ENCODE measurements at regions not wholly inside any gene's neighbourhood (a gene's known extent, or its start where the extent isn't known, plus 50 kb on each side); places are given as distances from the start of the nearest gene placed in this dataset.

DNA sequence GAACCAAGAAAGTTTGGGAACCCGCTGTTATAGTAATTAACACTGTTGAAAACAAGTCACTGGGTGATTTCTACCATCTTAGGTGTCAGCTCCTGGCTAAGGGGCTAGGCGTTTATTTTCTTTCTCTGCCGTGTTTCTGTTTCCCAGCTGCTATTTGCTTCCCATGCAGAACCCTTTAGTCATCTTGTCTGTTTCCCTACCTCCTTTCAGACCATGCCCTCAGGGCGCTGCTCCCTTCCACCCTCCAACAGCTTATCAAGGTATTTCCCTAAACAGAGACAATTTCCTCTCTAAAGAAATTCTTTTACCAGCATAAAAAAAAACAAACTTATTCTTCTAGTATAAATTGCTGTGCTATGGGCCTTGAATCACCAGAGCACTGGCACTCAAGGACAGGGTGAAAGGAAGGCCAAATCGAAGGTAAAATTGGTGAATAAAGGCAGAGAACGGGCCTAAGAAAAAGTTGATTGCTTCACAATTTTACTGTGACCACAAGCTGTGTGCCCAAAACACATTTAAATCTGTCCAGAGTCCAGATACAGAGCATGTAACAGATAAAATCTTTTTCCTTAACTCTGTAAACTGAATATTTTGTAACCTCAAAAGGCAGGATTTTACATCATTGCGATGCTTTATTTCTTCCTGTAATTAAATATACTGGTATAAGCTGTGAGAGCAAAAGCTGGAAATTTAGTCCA is 319.2 kb downstream of the ZNF621 start:
- TF ChIP-seq, protein P1, sequence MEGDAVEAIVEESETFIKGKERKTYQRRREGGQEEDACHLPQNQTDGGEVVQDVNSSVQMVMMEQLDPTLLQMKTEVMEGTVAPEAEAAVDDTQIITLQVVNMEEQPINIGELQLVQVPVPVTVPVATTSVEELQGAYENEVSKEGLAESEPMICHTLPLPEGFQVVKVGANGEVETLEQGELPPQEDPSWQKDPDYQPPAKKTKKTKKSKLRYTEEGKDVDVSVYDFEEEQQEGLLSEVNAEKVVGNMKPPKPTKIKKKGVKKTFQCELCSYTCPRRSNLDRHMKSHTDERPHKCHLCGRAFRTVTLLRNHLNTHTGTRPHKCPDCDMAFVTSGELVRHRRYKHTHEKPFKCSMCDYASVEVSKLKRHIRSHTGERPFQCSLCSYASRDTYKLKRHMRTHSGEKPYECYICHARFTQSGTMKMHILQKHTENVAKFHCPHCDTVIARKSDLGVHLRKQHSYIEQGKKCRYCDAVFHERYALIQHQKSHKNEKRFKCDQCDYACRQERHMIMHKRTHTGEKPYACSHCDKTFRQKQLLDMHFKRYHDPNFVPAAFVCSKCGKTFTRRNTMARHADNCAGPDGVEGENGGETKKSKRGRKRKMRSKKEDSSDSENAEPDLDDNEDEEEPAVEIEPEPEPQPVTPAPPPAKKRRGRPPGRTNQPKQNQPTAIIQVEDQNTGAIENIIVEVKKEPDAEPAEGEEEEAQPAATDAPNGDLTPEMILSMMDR (IDR thresholded peaks at IDR 0.05; ENCODE audit: low read depth, low read length, missing control alignments): no peak
- H3K36me3 ChIP-seq (replicated peaks): no peaks in the 10 kb centered on the region
- no peak for DNase-seq
- in situ Hi-C loops (cut with HindIII; ENCODE audit: low pct_ligation_motif_present, low sequenced_read_pairs): no loop called here
- H3K27ac ChIP-seq: no peak overlapping the region
- H3K27me3 ChIP-seq (replicated peaks): no peaks in the 10 kb centered on the region
- no peak overlapping the region for H3K4me3 ChIP-seq (ENCODE audit: low read depth, low read length)

DNA sequence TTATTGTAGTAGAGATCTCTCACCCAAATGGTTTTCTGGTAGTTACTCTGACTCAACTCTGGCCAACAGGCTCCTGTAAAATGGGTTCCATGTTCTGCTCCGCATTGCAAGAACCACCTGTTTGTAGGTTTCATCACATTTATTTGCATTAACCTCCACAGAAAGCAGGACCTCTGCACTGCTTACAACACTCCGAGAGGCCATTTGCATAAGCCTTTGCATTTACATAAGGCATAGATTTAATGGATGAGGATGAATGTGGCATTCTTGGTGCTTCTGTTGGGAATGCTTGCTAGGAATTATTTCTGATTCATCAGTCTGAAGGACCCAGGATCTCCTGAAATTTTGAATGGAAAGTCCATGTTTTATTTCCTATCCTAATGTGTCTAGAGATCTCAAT is 320.1 kb downstream of the ZNF621 start:
- no peak overlapping the region for H3K27ac ChIP-seq
- no peak for DNase-seq
- H3K36me3 ChIP-seq (replicated peaks): no peaks in the 10 kb centered on the region
- in situ Hi-C loops (cut with HindIII; ENCODE audit: low pct_ligation_motif_present, low sequenced_read_pairs): no loop called here
- no peaks in the 10 kb centered on the region for H3K27me3 ChIP-seq (replicated peaks)
- TF ChIP-seq, protein P1 (IDR thresholded peaks at IDR 0.05; ENCODE audit: low read depth, low read length, missing control alignments): no peak
- H3K4me3 ChIP-seq (ENCODE audit: low read depth, low read length): no peak overlapping the region

DNA sequence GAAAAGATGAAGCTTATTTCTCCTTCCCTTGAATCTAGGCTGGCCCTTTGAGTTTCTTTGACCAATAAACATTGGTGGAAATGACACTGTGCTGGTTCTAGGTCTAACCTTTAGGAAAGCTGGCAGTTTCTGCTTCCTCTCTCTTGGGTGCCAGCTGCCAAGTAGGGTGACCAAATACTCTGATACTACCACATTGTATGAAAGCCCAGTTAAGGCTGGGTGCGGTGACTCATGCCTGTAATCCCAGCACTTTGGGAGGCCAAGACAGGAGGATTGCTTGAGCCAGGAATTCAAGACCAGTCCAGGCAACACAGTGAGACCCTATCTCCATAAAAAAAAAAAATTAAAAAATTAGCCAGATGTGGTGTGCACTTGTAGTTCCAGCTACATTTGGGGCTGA is 320.7 kb downstream of the ZNF621 start:
- Histone ChIP-seq H3K27ac (no peak overlapping the region), H3K36me3 (replicated peaks) (no peaks in the 10 kb centered on the region), H3K4me3 (ENCODE audit: low read depth, low read length) (no peak overlapping the region), H3K27me3 (replicated peaks) (no peaks in the 10 kb centered on the region)
- in situ Hi-C loops (cut with HindIII; ENCODE audit: low pct_ligation_motif_present, low sequenced_read_pairs): no loop called here
- DNase-seq: no peak
- TF ChIP-seq, protein P1 (IDR thresholded peaks at IDR 0.05; ENCODE audit: low read depth, low read length, missing control alignments): no peak

DNA sequence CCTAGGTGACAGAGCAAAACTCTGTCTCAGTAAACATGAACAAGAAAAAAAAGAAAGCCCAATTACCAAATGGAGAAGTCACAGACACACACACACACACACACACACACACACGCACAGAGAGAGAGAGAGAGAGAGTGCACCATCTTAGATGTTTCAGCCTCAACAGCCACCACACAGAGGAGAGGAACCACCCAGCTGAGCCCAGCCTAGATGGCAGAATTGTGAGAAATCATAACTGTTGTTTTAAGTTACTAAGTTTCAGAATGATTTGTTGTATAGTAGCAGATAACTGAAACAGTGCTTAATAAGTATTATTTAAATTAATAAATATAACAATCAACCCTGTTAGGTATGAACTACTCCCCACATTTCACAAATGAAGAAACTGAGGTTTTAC is 321.2 kb downstream of the ZNF621 start:
- in situ Hi-C loops (cut with HindIII; ENCODE audit: low pct_ligation_motif_present, low sequenced_read_pairs): no loop called here
- TF ChIP-seq, protein P1 (IDR thresholded peaks at IDR 0.05; ENCODE audit: low read depth, low read length, missing control alignments): no peak
- Histone ChIP-seq H3K27me3 (replicated peaks) (no peaks in the 10 kb centered on the region), H3K4me3 (ENCODE audit: low read depth, low read length) (no peak overlapping the region), H3K27ac (no peak overlapping the region), H3K36me3 (replicated peaks) (no peaks in the 10 kb centered on the region)
- no peak for DNase-seq

DNA sequence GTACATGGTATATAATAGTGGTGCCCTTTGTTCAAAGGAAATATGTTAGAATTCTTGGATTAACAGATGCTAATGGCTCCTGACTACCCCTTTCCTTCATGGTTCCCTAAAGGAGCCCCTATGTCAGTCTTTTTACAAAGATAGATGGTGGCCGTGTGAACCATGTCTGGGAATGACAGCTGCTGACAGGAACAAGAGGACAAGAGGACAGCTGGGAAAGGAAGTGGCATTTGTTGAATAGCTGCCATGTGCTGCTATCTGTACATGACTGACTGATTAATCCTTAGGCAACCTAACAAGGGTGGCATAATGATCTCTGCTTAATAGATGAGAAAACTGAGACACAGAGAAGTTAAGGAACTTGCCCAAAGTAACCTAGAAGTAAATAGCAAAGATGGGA is 321.7 kb downstream of the ZNF621 start:
- Histone ChIP-seq H3K27ac (no peak overlapping the region), H3K4me3 (ENCODE audit: low read depth, low read length) (no peak overlapping the region), H3K27me3 (replicated peaks) (no peaks in the 10 kb centered on the region), H3K36me3 (replicated peaks) (no peaks in the 10 kb centered on the region)
- DNase-seq: no peak
- in situ Hi-C loops (cut with HindIII; ENCODE audit: low pct_ligation_motif_present, low sequenced_read_pairs): no loop called here
- TF ChIP-seq, protein P1 (IDR thresholded peaks at IDR 0.05; ENCODE audit: low read depth, low read length, missing control alignments): no peak

DNA sequence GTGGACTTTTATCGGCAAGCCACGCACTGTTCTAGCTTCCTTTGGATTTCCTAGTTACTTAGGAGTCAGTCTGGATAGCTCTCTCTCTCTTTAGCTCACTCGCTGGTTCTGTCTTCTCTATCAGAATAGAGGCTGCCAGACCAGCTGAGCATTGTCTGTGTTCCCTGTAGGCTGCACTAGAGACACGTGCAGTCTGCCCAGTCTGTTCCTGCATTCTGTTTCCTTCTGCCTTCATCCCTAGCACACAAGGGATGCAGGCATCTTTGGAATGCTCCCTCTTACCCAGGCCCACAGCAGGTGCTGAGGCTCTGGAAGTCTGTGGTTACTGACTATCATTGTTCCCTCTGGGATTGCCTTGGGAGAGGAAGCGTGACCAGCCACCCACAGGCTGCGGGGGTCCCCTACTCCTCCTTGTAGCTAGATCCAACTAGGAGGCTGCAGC is 322.8 kb downstream of the ZNF621 start:
- TF ChIP-seq, protein P1 (IDR thresholded peaks at IDR 0.05; ENCODE audit: low read depth, low read length, missing control alignments): peak; percentile 49
- DNase-seq: peak; percentile 42

More for the DNA sequence above, 322.8 kb downstream of the ZNF621 start:
- no peaks in the 10 kb centered on the region for H3K36me3 ChIP-seq (replicated peaks)
- no peaks in the 10 kb centered on the region for H3K27me3 ChIP-seq (replicated peaks)
- no peak overlapping the region for H3K4me3 ChIP-seq (ENCODE audit: low read depth, low read length)
- no peak overlapping the region for H3K27ac ChIP-seq
- in situ Hi-C loops (cut with HindIII; ENCODE audit: low pct_ligation_motif_present, low sequenced_read_pairs): no loop called here
